ENCODE measurements at regions not wholly inside any gene's neighbourhood (a gene's known extent, or its start where the extent isn't known, plus 50 kb on each side); places are given as distances from the start of the nearest gene placed in this dataset.
A peak's percentile ranks its signal among the peaks of the same experiment; 100 is the strongest.
"Not testable (repeated sequence)": the region's sequence is repeated elsewhere in the genome, so short reads cannot be mapped to it uniquely, and the experiment has no call there.

- DNase-seq, result peak in 1 of 2 donors; percentile 13
Measured at GRCh38 chr12:68481181-68481941, 129.3 kb upstream of the RAP1B start.

GRCh38 chr12:68482014-68482413 lies 128.7 kb upstream of the RAP1B start:
- no peak for DNase-seq

- no peak for DNase-seq
Measured at GRCh38 chr12:68482660-68483059, 128.0 kb upstream of the RAP1B start.

- DNase-seq, result peak in 1 of 2 donors; percentile 39
Measured at GRCh38 chr12:68483592-68484383, 126.9 kb upstream of the RAP1B start.

- not testable (repeated sequence) for DNase-seq
Measured at GRCh38 chr12:68484578-68484977, 126.1 kb upstream of the RAP1B start.

- not testable (repeated sequence) for DNase-seq
Measured at GRCh38 chr12:68486449-68486848, 124.2 kb upstream of the RAP1B start.

- DNase-seq, result no peak
Measured at GRCh38 chr12:68487721-68488309, 122.9 kb upstream of the RAP1B start.

- no peak for DNase-seq
Measured at GRCh38 chr12:68489273-68489672, 121.4 kb upstream of the RAP1B start.

GRCh38 chr12:68490476-68490875 lies 120.2 kb upstream of the RAP1B start:
- DNase-seq, result no peak

GRCh38 chr12:68491204-68491960 lies 119.3 kb upstream of the RAP1B start:
- DNase-seq, result no peak

GRCh38 chr12:68495336-68496070 lies 115.2 kb upstream of the RAP1B start:
- no peak for DNase-seq

GRCh38 chr12:68497107-68497506 lies 113.6 kb upstream of the RAP1B start:
- DNase-seq, result no peak

GRCh38 chr12:68497702-68498101 lies 113.0 kb upstream of the RAP1B start:
- peak in 1 of 2 donors; percentile 79 for DNase-seq

- DNase-seq, result no peak
Measured at GRCh38 chr12:68498736-68499135, 112.0 kb upstream of the RAP1B start.

GRCh38 chr12:68499616-68500015 lies 111.1 kb upstream of the RAP1B start:
- no peak for DNase-seq

- no peak for DNase-seq
Measured at GRCh38 chr12:68501226-68501625, 109.5 kb upstream of the RAP1B start.

GRCh38 chr12:68505970-68506369 lies 104.7 kb upstream of the RAP1B start:
- DNase-seq, result no peak

GRCh38 chr12:68506619-68507018 lies 104.1 kb upstream of the RAP1B start:
- no peak for DNase-seq

- DNase-seq, result no peak
Measured at GRCh38 chr12:68507657-68508056, 103.0 kb upstream of the RAP1B start.

- DNase-seq, result no peak
Measured at GRCh38 chr12:68508576-68508975, 102.1 kb upstream of the RAP1B start.

- no peak for DNase-seq
Measured at GRCh38 chr12:68509242-68509641, 101.5 kb upstream of the RAP1B start.

GRCh38 chr12:68510397-68510796 lies 100.3 kb upstream of the RAP1B start:
- DNase-seq, result no peak
